Renal cortex interstitium (tissue), 11 donors: ENCODE measurements at regions not wholly inside any gene's neighbourhood (a gene's known extent, or its start where the extent isn't known, plus 50 kb on each side); places are given as distances from the start of the nearest gene placed in this dataset.

Experiments
- DNase-seq, 11 donors: peaks; one replicate each; pipeline ENCODE4 v3.0.0-alpha.2; 2013; ENCODE audit warnings: low read depth in 9 of 11, low spot score in 4 of 11; ENCODE audit errors: extremely low read depth in 1 of 11

- no peak for DNase-seq
Measured at GRCh38 chr21:31397939-31398338, 53.9 kb upstream of the TIAM1 start.

GRCh38 chr21:31397515-31397926 lies 53.5 kb upstream of the TIAM1 start:
- DNase-seq, result no peak

- no peak for DNase-seq
Measured at GRCh38 chr21:31397030-31397429, 53.0 kb upstream of the TIAM1 start.

- no peak for DNase-seq
Measured at GRCh38 chr21:31396399-31396798, 52.3 kb upstream of the TIAM1 start.

- no peak for DNase-seq
Measured at GRCh38 chr21:31395791-31396190, 51.7 kb upstream of the TIAM1 start.

GRCh38 chr21:31395268-31395667 lies 51.2 kb upstream of the TIAM1 start:
- no peak for DNase-seq

GRCh38 chr21:31394309-31394708 lies 50.2 kb upstream of the TIAM1 start:
- DNase-seq, result no peak
